ENCODE measurements at regions not wholly inside any gene's neighbourhood (a gene's known extent, or its start where the extent isn't known, plus 50 kb on each side); places are given as distances from the start of the nearest gene placed in this dataset.
"Not testable (repeated sequence)": the region's sequence is repeated elsewhere in the genome, so short reads cannot be mapped to it uniquely, and the experiment has no call there.

GRCh38 chr7:76148947-76149346 lies 52.7 kb upstream of the SRRM3 start:
- not testable (repeated sequence) for TF ChIP-seq POLR2A (IDR thresholded peaks at IDR 0.05)
- TF ChIP-seq, protein P1, sequence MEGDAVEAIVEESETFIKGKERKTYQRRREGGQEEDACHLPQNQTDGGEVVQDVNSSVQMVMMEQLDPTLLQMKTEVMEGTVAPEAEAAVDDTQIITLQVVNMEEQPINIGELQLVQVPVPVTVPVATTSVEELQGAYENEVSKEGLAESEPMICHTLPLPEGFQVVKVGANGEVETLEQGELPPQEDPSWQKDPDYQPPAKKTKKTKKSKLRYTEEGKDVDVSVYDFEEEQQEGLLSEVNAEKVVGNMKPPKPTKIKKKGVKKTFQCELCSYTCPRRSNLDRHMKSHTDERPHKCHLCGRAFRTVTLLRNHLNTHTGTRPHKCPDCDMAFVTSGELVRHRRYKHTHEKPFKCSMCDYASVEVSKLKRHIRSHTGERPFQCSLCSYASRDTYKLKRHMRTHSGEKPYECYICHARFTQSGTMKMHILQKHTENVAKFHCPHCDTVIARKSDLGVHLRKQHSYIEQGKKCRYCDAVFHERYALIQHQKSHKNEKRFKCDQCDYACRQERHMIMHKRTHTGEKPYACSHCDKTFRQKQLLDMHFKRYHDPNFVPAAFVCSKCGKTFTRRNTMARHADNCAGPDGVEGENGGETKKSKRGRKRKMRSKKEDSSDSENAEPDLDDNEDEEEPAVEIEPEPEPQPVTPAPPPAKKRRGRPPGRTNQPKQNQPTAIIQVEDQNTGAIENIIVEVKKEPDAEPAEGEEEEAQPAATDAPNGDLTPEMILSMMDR (IDR thresholded peaks at IDR 0.05): not testable (repeated sequence)
